IPS-20b (cell line): ENCODE measurements at regions not wholly inside any gene's neighbourhood (a gene's known extent, or its start where the extent isn't known, plus 50 kb on each side); places are given as distances from the start of the nearest gene placed in this dataset.

Source experiments
- H3K27ac ChIP-seq: one replicate; pipeline ENCODE4 v1.5.1; 2013; ENCODE audit warnings: low read length
- H3K27me3 ChIP-seq: 2 replicates; pipeline ENCODE4 v1.6.1; 2013; ENCODE audit warnings: mild to moderate bottlenecking, low read length, inconsistent platforms; ENCODE audit not compliant: insufficient read depth
- H3K36me3 ChIP-seq: 2 replicates; pipeline ENCODE4 v1.6.1; 2013; ENCODE audit warnings: low read depth, mild to moderate bottlenecking, inconsistent platforms, low read length, moderate library complexity; ENCODE audit not compliant: insufficient read depth
- H3K4me1 ChIP-seq: 2 replicates; pipeline ENCODE4 v1.6.1; 2013; ENCODE audit warnings: mild to moderate bottlenecking, control low read depth, inconsistent platforms, low read length, moderate library complexity; ENCODE audit not compliant: insufficient read depth
- H3K4me3 ChIP-seq: 2 replicates; pipeline ENCODE4 v1.5.1; 2013; ENCODE audit warnings: mild to moderate bottlenecking, low read length, inconsistent platforms
- H3K9ac ChIP-seq: 2 replicates; pipeline ENCODE4 v1.6.1; 2013; ENCODE audit warnings: low read depth, mild to moderate bottlenecking, inconsistent platforms, low read length, moderate library complexity
- H3K9me3 ChIP-seq: 2 replicates; pipeline ENCODE4 v1.6.1; 2013; ENCODE audit warnings: mild to moderate bottlenecking, low read depth, low read length, inconsistent platforms; ENCODE audit not compliant: insufficient read depth

DNA sequence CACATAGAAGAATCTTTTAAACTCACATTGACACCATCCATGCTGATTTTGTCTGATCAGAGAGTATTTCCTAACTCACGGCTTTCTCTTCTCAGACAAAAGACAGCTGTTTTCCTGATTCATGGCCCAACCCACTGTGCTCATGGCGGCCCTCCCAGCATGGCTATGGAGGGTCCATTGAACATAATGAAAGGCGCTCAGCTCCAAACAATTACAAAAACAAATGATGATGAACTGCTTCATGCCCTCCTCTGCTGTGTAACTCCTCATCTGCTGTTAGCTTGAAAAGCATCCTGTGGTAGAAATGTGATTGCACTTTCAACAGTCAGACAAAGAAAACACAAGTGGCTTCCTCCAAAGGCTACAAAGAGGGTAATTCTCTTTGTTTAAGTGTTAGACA, 673.8 kb downstream of the PRELID2 start:
- Histone ChIP-seq H3K9ac (no peak overlapping the region), H3K4me1 (peaks cover 19% of the 10 kb centered on the region; the same call in 1 of the 2 replicates), H3K36me3 (no peaks in the 10 kb centered on the region), H3K4me3 (no peak overlapping the region), H3K9me3 (no peaks in the 10 kb centered on the region), H3K27me3 (peaks cover 71% of the 10 kb centered on the region), H3K27ac (no peak overlapping the region)

DNA sequence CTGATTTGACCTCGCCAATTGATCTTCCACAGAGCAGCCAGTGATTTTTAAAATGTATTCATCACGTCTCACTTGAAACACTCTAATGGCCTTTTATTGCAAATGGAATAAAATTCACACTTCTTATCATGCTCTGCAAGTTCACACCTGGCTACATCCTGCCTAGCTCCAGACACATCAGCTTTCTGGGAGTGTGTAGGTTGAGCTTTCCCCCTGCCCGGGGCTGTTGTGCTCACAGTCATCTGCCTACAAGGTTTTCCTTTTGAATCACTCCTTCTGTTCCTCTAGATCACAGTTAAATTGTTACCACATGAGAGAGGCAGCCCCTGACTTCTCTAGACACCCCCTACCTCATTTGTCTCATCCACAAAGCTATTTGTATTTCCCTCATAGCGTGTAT, 674.5 kb downstream of the PRELID2 start:
- H3K27me3 ChIP-seq: peaks cover 78% of the 10 kb centered on the region
- H3K27ac ChIP-seq: no peak overlapping the region
- no peak overlapping the region for H3K4me3 ChIP-seq
- H3K4me1 ChIP-seq: peaks cover 19% of the 10 kb centered on the region; the same call in 1 of the 2 replicates
- H3K36me3 ChIP-seq: no peaks in the 10 kb centered on the region
- no peak overlapping the region for H3K9ac ChIP-seq
- no peaks in the 10 kb centered on the region for H3K9me3 ChIP-seq

DNA sequence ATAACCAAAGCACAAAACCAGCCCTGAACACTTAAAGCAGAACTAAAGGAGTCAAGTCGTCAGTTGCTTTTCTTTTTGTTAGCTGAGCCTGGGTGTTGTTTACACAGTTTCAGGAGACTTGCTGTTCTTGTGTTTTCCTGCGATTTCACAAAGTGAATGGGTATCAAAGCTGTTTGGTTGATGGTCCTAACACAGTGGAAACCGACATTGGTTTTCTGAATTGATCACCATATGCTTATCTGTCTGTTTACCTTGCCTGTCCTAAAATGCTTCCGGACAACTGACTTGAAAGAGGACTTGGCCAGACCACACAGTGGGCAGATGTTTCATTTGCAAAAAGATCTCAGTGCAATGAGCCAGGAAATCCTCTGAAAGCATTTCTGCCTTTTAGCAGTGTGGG, 676.4 kb downstream of the PRELID2 start:
- Histone ChIP-seq H3K9me3 (no peaks in the 10 kb centered on the region), H3K27me3 (peaks cover 77% of the 10 kb centered on the region), H3K27ac (no peak overlapping the region), H3K36me3 (no peaks in the 10 kb centered on the region), H3K4me3 (peak overlapping the region; percentile 48), H3K9ac (peak overlapping the region; percentile 32; the same call in 1 of the 2 replicates), H3K4me1 (peaks cover 19% of the 10 kb centered on the region; the same call in 1 of the 2 replicates)

DNA sequence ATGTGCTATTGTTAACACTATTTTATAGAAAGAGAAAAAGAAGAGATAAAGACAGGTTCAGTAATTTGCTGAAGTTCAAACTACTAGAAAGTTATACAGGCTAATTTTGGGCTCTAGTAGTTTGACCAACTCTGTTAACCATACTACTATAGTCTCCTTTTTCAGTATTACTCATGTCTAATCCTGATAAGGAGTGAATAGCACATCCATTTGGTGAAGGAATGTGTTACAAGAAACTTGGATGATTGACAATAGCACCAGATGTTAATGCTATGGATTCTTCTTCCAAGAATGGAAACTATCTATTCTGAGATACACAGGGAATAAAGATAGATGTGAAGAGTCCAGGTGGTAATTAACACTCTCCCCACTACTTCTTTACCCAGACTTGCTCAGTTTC, 677.3 kb downstream of the PRELID2 start:
- Histone ChIP-seq H3K4me1 (peaks cover 19% of the 10 kb centered on the region; the same call in 1 of the 2 replicates), H3K27ac (no peak overlapping the region), H3K4me3 (no peak overlapping the region), H3K36me3 (no peaks in the 10 kb centered on the region), H3K27me3 (peaks cover 77% of the 10 kb centered on the region), H3K9ac (no peak overlapping the region; the same call in 1 of the 2 replicates), H3K9me3 (no peaks in the 10 kb centered on the region)

DNA sequence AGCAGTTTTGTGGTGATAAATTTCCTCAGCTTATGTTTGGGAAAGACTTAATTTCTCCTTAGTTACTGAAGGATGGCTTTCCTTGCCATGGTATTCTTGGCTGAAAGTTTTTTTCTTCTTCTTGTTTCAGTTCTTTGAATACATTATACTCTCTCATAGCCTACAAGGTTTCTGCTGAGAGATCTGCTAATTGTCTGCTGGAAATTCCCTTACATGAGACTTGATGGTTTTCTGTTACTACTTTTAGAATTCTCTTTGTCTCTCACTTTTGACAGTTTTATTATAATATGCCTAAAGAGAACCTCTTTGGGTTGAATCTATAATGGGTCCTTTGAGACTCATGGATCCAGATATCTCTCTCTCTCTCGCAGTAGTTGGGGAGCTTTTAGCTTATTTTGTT, 693.6 kb downstream of the PRELID2 start:
- no peak overlapping the region for H3K27ac ChIP-seq
- no peaks in the 10 kb centered on the region for H3K27me3 ChIP-seq
- H3K9ac ChIP-seq: no peak overlapping the region
- H3K4me1 ChIP-seq: no peaks in the 10 kb centered on the region; the same call in 1 of the 2 replicates
- H3K36me3 ChIP-seq: no peaks in the 10 kb centered on the region
- no peaks in the 10 kb centered on the region for H3K9me3 ChIP-seq
- H3K4me3 ChIP-seq: no peak overlapping the region

DNA sequence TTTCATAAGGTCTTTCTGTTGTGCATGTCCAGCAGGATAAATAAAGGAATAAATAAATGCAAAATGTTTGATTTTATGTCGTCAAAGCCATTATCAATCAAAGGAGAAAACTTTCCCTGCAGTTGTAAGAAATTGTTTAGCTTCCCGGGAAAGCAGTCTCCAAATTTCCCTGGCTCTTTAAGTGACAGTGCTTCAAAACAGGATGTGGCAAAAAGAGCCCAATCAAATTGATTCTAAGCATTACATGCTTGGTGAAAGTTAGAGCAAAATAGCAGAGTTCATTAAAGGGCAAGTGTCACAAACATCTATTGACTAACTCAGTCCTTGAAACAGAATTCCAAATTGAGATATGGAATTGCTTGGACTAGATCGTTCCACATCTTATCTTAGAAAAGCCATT, 704.1 kb downstream of the PRELID2 start:
- no peak overlapping the region for H3K27ac ChIP-seq
- H3K27me3 ChIP-seq: no peaks in the 10 kb centered on the region
- no peak overlapping the region for H3K4me3 ChIP-seq
- H3K36me3 ChIP-seq: no peaks in the 10 kb centered on the region
- no peaks in the 10 kb centered on the region for H3K9me3 ChIP-seq
- H3K4me1 ChIP-seq: peaks cover 5% of the 10 kb centered on the region; the same call in 1 of the 2 replicates
- no peak overlapping the region for H3K9ac ChIP-seq

DNA sequence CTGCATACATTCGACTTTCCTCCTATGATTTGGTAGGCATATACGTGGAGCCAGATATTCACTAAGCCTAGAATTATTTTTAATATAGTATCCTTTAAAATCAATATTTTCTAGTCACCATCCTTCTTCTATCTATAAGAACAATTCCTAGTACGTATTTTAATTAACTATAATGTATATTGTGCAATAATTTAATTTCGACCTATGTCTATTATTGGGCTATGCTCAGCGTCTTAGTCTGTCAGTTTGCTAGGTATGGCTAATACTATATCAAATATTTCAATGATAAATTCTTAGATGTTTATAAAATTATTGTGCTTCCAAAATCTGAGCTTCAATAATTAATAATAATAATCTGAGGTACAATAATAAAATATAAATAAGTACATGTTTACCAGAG, 705.3 kb downstream of the PRELID2 start:
- H3K27ac ChIP-seq: no peak overlapping the region
- H3K27me3 ChIP-seq: no peaks in the 10 kb centered on the region
- H3K9me3 ChIP-seq: no peaks in the 10 kb centered on the region
- H3K9ac ChIP-seq: no peak overlapping the region
- no peaks in the 10 kb centered on the region for H3K36me3 ChIP-seq
- peaks cover 5% of the 10 kb centered on the region; the same call in 1 of the 2 replicates for H3K4me1 ChIP-seq
- no peak overlapping the region for H3K4me3 ChIP-seq

DNA sequence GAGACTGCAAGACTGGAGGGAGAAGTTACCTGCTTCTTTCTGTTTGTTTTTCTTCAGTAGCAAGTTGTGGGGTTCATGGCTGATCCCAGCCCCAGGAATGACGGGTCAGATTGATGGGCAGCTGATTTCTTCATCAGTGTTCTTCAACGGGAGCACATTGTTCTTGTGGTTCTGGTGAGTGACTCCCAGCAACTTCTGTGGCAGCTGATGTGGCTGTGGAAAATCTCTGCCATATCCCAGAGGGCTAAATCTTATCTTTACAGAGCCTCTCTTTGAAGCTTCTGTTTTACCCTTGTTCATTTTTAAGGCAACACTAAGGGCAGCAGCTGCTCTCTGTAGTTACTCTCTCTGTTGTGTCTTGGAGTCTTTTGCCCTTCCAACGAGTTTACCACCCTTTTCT, 710.3 kb downstream of the PRELID2 start:
- H3K27me3 ChIP-seq: no peaks in the 10 kb centered on the region
- H3K4me3 ChIP-seq: no peak overlapping the region
- no peak overlapping the region for H3K9ac ChIP-seq
- H3K9me3 ChIP-seq: no peaks in the 10 kb centered on the region
- no peaks in the 10 kb centered on the region for H3K36me3 ChIP-seq
- no peaks in the 10 kb centered on the region for H3K4me1 ChIP-seq
- H3K27ac ChIP-seq: no peak overlapping the region

DNA sequence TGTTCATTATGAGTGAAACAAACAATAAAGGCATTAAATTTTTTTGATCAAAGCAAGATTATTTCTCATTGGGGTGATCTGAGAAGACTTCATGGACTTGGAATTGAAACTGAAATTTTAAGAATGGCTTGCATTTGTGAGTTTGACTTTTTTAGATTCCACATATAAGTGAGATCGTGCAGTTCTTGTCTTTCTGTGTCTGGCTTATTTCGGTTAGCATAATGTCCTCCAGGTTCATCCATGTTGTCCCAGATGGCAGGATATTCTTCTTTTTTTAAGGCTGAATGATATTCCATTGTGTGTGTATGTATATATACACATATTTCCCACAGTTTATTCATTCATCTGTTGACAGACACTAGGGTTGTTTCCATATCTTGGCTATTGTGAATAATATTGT, 716.5 kb downstream of the PRELID2 start:
- H3K4me1 ChIP-seq: no peaks in the 10 kb centered on the region
- no peaks in the 10 kb centered on the region for H3K36me3 ChIP-seq
- no peak overlapping the region for H3K4me3 ChIP-seq
- H3K9ac ChIP-seq: no peak overlapping the region
- H3K27me3 ChIP-seq: no peaks in the 10 kb centered on the region
- no peak overlapping the region for H3K27ac ChIP-seq
- no peaks in the 10 kb centered on the region for H3K9me3 ChIP-seq

DNA sequence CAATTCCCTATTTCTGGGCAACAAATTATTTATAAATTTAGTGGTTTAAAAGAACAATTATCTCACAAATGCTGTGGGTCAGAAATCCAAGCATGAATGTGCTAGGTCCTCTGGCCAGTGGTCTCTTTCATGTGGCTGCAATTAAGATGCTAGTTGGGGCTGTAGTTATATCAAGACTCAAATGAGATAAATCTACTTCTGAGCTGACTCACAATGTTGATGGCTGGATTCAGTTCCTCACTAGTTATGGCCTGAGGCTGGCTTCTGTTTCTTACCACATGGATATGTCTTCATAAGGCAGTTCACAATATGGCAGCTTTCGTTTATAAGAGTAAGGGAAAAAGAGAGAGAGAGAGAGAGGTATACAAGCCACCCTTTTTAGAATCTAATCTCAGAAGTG, 717.0 kb downstream of the PRELID2 start:
- Histone ChIP-seq H3K4me3 (no peak overlapping the region), H3K27ac (no peak overlapping the region), H3K9me3 (no peaks in the 10 kb centered on the region), H3K36me3 (no peaks in the 10 kb centered on the region), H3K27me3 (no peaks in the 10 kb centered on the region), H3K9ac (no peak overlapping the region), H3K4me1 (no peaks in the 10 kb centered on the region; the same call in 1 of the 2 replicates)

DNA sequence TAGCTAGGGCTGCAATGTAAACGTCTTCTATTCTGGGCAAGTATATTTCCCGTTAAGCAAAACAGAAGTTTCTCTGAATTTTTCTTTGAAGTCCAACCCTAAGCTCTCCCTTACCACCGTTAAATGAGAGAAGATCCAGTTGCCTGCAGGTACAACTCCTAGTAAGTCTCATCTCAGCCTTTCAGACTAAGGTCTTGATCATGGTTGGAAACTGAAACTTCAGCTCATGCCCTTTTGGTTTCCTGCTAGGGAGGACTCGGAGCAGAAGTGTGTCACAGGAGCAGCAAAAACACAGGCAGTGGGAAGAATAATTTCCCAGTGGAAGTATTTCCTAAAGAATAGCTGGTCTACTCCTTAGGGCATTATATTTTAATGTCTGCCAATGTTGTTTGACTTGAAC, 717.9 kb downstream of the PRELID2 start:
- H3K36me3 ChIP-seq: no peaks in the 10 kb centered on the region
- H3K9me3 ChIP-seq: no peaks in the 10 kb centered on the region
- no peak overlapping the region for H3K27ac ChIP-seq
- no peaks in the 10 kb centered on the region for H3K27me3 ChIP-seq
- no peak overlapping the region for H3K4me3 ChIP-seq
- peaks cover 6% of the 10 kb centered on the region; the same call in 1 of the 2 replicates for H3K4me1 ChIP-seq
- H3K9ac ChIP-seq: no peak overlapping the region

DNA sequence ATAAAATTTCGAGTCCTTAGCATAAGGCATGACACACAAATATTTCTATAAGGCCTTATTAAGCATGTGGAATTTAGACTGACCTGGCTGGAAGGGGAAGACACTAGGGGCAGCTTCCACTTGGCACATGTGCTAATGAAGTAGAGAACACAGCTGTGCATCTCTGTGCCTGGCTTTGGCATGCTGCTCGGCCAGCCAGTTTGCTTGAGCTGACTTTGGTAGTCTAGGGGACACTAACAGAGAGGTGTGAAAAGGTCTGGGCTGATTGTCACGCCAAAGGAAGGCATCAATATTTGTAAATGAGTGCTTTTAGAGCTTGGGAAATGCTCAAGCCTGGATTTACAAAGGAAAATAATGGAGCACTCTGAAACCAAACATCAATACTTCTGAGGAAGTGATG, 723.7 kb downstream of the PRELID2 start:
- no peaks in the 10 kb centered on the region for H3K36me3 ChIP-seq
- H3K27ac ChIP-seq: no peak overlapping the region
- no peak overlapping the region for H3K4me3 ChIP-seq
- H3K9me3 ChIP-seq: no peaks in the 10 kb centered on the region
- H3K4me1 ChIP-seq: peaks cover 8% of the 10 kb centered on the region; the same call in 1 of the 2 replicates
- no peaks in the 10 kb centered on the region for H3K27me3 ChIP-seq
- no peak overlapping the region for H3K9ac ChIP-seq
